Sigmoid colon (tissue), 6 donors: ENCODE measurements at regions not wholly inside any gene's neighbourhood (a gene's known extent, or its start where the extent isn't known, plus 50 kb on each side); places are given as distances from the start of the nearest gene placed in this dataset.
"Not testable (repeated sequence)": the region's sequence is repeated elsewhere in the genome, so short reads cannot be mapped to it uniquely, and the experiment has no call there.

ENCODE experiments used
- DNase-seq: peaks from one replicate; pipeline ENCODE4 v3.0.0-alpha.2; 2019
- H3K27ac ChIP-seq, 4 donors: fragments of 200-600 bp; sonication (generic); one replicate each; pipeline ENCODE4 v1.5.1; 2016 to 2019; ENCODE audit warnings: mild to moderate bottlenecking in 1 of 4
- H3K27me3 ChIP-seq, 3 donors: fragments of 200-600 bp; sonication (generic); one replicate each; pipeline ENCODE4 v1.5.1; 2019; ENCODE audit warnings: mild to moderate bottlenecking in 1 of 3
- H3K36me3 ChIP-seq, 4 donors: fragments of 200-600 bp; sonication (generic); one replicate each; pipeline ENCODE4 v1.5.1; 2016 to 2019
- H3K4me1 ChIP-seq, 4 donors: fragments of 200-600 bp; sonication (generic); one replicate each; pipeline ENCODE4 v1.5.1; 2017 to 2019
- H3K4me3 ChIP-seq, 4 donors: fragments of 200-600 bp; sonication (generic); one replicate each; pipeline ENCODE4 v1.5.1; 2017 to 2019; ENCODE audit warnings: mild to moderate bottlenecking in 2 of 4, moderate library complexity in 1 of 4
- H3K9me3 ChIP-seq, 4 donors: fragments of 200-600 bp in 3 of 4; sonication (generic) in 3 of 4; one replicate each; pipeline versions ENCODE4 v1.5.1 to v1.6.1; 2013 to 2019
- CTCF ChIP-seq, 4 experiments: fragments of 450-650 bp in 3 of 4; fragments of 200-600 bp in 1 of 4; IDR thresholded peaks; one replicate each; pipeline ENCODE4 v1.5.1; 2016 to 2019; ENCODE audit warnings: antibody characterized with exemption in 4 of 4, mild to moderate bottlenecking in 3 of 4, moderate library complexity in 2 of 4
- EP300 ChIP-seq, 4 donors: sonication (generic); formaldehyde crosslinking; IDR thresholded peaks; one replicate each; pipeline ENCODE4 v1.6.1; 2017; ENCODE audit warnings: antibody characterized with exemption in 4 of 4
- POLR2A ChIP-seq, 2 donors: fragments of 450-650 bp; IDR thresholded peaks; one replicate each; pipeline ENCODE4 v1.6.1; 2016; ENCODE audit warnings: antibody characterized with exemption in 2 of 2, mild to moderate bottlenecking in 2 of 2, moderate library complexity in 2 of 2
- POLR2AphosphoS5 ChIP-seq, 4 donors: sonication (generic); formaldehyde crosslinking; IDR thresholded peaks; one replicate each; pipeline ENCODE4 v1.6.1; 2017; ENCODE audit warnings: antibody characterized with exemption in 4 of 4
- WGBS, 2 donors: extraction: QIAGEN DNeasy Blood & Tissue Kit; methylation state at CpG; one replicate each; pipeline ENCODE4 v1.1.7; 2013; 5-methylcytosine and 5-hydroxymethylcytosine counted together
- intact Hi-C: fragments of 100-400 bp; cut with DNase I; formaldehyde crosslinking; loops from one replicate; pipeline ENCODE4 v1.15.1; 2023
- donor health status: healthy with polysubstance abuse.
- donor health status: healthy.

- H3K36me3 ChIP-seq = no peaks in the 10 kb centered on the region
- H3K4me3 ChIP-seq = no peak overlapping the region
- no peak overlapping the region for H3K27ac ChIP-seq
- WGBS, 2 donors = 86 to 89% methylated on average over 4 of the region's 4 CpGs
- TF ChIP-seq POLR2A (IDR thresholded peaks at IDR 0.05) (no peak), CTCF (IDR thresholded peaks at IDR 0.05) (no peak), POLR2AphosphoS5 (IDR thresholded peaks at IDR 0.05) (no peak), EP300 (IDR thresholded peaks at IDR 0.05) (no peak)
- DNase-seq = no peak
- no peaks in the 10 kb centered on the region for H3K9me3 ChIP-seq
- H3K4me1 ChIP-seq = no peaks in the 10 kb centered on the region
- intact Hi-C loops = no loop called here
- no peaks in the 10 kb centered on the region for H3K27me3 ChIP-seq
These were observed 344.2 kb upstream of the ROPN1 start for GRCh38 chr3:124336067-124336656.

GRCh38 chr3:124345845-124346244 lies 353.9 kb upstream of the ROPN1 start:
- no peak for DNase-seq
- Histone ChIP-seq H3K9me3 (no peaks in the 10 kb centered on the region), H3K4me3 (no peak overlapping the region), H3K27ac (no peak overlapping the region), H3K36me3 (no peaks in the 10 kb centered on the region), H3K4me1 (no peaks in the 10 kb centered on the region), H3K27me3 (no peaks in the 10 kb centered on the region)
- no peak for TF ChIP-seq POLR2A (IDR thresholded peaks at IDR 0.05)
- TF ChIP-seq POLR2AphosphoS5 (IDR thresholded peaks at IDR 0.05) = no peak
- no peak for TF ChIP-seq CTCF (IDR thresholded peaks at IDR 0.05)
- no peak for TF ChIP-seq EP300 (IDR thresholded peaks at IDR 0.05)
- intact Hi-C loops = no loop called here
- WGBS, 2 donors = 87 to 91% methylated on average over 2 of the region's 2 CpGs

GRCh38 chr3:124346487-124346886 lies 354.6 kb upstream of the ROPN1 start:
- Histone ChIP-seq H3K27me3 (no peaks in the 10 kb centered on the region), H3K4me1 (peaks cover 0 to 6% (median 3%) of the 10 kb centered on the region in 4 donors), H3K9me3 (no peaks in the 10 kb centered on the region), H3K4me3 (no peak overlapping the region), H3K36me3 (no peaks in the 10 kb centered on the region), H3K27ac (no peak overlapping the region)
- 92% methylated on average over 4 of the region's 4 CpGs for WGBS, 2 donors
- no peak for TF ChIP-seq EP300 (IDR thresholded peaks at IDR 0.05)
- TF ChIP-seq POLR2A (IDR thresholded peaks at IDR 0.05) = no peak
- TF ChIP-seq CTCF (IDR thresholded peaks at IDR 0.05) = no peak
- no peak for TF ChIP-seq POLR2AphosphoS5 (IDR thresholded peaks at IDR 0.05)
- DNase-seq = no peak
- intact Hi-C loops = no loop called here

- H3K27ac ChIP-seq = no peak overlapping the region
- DNase-seq = no peak
- no peaks in the 10 kb centered on the region for H3K27me3 ChIP-seq
- TF ChIP-seq POLR2A (IDR thresholded peaks at IDR 0.05) (no peak), EP300 (IDR thresholded peaks at IDR 0.05) (no peak), CTCF (IDR thresholded peaks at IDR 0.05) (no peak), POLR2AphosphoS5 (IDR thresholded peaks at IDR 0.05) (no peak)
- H3K4me1 ChIP-seq = peaks cover 0 to 16% (median 3%) of the 10 kb centered on the region in 4 donors
- H3K9me3 ChIP-seq = no peaks in the 10 kb centered on the region
- WGBS, 2 donors = 76 to 82% methylated on average over 2 of the region's 2 CpGs
- no peak overlapping the region for H3K4me3 ChIP-seq
- H3K36me3 ChIP-seq = no peaks in the 10 kb centered on the region
- intact Hi-C loops = no loop called here
These were observed 355.5 kb upstream of the ROPN1 start for GRCh38 chr3:124347418-124347817.

- 92 to 93% methylated on average over 5 of the region's 5 CpGs for WGBS, 2 donors
- intact Hi-C loops, H3K27ac ChIP-seq: not testable (repeated sequence)
These were observed 356.6 kb upstream of the ROPN1 start for GRCh38 chr3:124348555-124348954.

More at GRCh38 chr3:124348555-124348954, 356.6 kb upstream of the ROPN1 start:
- not testable (repeated sequence) for H3K9me3 ChIP-seq, H3K27me3 ChIP-seq, H3K4me3 ChIP-seq, DNase-seq, H3K36me3 ChIP-seq
- H3K4me1 ChIP-seq = peaks cover 0 to 17% (median 3%) of the 10 kb centered on the region in 4 donors
